ENCODE measurements at regions not wholly inside any gene's neighbourhood (a gene's known extent, or its start where the extent isn't known, plus 50 kb on each side); places are given as distances from the start of the nearest gene placed in this dataset.

DNA sequence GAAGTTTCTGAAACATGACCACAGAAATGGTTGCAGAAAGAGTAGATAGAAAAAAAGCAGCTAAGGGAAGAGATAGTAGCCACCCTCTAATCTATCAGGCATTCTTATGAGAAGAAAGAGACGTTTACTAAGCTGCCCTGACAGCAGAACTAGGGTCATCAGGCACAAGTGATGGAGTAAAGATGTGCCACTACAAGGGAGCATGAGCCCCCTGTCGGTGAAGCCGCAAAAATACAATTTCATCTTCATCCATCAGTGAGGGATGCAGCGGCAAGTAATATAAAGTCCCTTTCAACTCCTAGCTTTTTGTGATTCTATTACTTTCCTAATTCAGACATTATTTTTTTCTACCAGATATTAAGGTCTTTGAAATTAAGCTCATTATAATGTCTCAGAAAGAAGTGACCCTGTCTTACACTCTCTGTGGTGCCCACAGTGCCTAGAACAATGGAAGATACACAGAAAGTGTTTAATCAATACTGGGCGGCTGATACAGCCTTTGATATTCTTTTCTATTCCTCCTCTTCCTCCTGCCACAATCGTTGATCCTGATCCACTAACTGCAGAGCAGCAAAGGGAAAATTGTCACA is 651.6 kb downstream of the NTRK3 start:
- intact Hi-C loops (cut with DNase I, micrococcal nuclease): no loop called here
- no peaks in the 10 kb centered on the region for H3K9me3 ChIP-seq
- H3K36me3 ChIP-seq (ENCODE audit: low read depth): no peaks in the 10 kb centered on the region
- ATAC-seq (no peak), DNase-seq (no peak)
- H3K4me3 ChIP-seq: no peak overlapping the region
- TF ChIP-seq, protein P1, sequence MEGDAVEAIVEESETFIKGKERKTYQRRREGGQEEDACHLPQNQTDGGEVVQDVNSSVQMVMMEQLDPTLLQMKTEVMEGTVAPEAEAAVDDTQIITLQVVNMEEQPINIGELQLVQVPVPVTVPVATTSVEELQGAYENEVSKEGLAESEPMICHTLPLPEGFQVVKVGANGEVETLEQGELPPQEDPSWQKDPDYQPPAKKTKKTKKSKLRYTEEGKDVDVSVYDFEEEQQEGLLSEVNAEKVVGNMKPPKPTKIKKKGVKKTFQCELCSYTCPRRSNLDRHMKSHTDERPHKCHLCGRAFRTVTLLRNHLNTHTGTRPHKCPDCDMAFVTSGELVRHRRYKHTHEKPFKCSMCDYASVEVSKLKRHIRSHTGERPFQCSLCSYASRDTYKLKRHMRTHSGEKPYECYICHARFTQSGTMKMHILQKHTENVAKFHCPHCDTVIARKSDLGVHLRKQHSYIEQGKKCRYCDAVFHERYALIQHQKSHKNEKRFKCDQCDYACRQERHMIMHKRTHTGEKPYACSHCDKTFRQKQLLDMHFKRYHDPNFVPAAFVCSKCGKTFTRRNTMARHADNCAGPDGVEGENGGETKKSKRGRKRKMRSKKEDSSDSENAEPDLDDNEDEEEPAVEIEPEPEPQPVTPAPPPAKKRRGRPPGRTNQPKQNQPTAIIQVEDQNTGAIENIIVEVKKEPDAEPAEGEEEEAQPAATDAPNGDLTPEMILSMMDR (IDR thresholded peaks at IDR 0.05): no peak
- no peaks in the 10 kb centered on the region for H3K4me1 ChIP-seq (ENCODE audit: low read depth)

DNA sequence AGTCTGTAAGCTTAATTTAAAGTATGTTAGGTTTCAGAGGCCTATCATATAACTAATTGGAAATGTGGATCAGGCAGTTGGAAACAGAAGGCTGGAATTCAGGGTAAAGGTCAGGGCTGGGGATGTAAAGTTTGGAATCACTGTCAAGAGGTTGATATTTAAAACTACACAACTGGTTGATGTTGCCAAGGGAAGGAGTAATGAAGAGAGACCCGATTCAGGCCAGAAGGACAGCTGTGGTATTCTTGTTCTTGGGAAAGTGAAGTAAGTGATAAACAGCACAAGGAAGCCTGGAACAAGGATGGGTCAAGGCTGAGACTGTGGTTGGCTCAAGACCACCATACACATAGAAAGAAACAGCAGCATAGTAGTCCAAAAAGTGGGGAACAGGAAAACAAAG is 654.2 kb downstream of the NTRK3 start:
- no peak overlapping the region for H3K4me3 ChIP-seq
- intact Hi-C loops (cut with DNase I, micrococcal nuclease): no loop called here
- no peaks in the 10 kb centered on the region for H3K9me3 ChIP-seq
- ATAC-seq (no peak), DNase-seq (no peak)
- H3K4me1 ChIP-seq (ENCODE audit: low read depth): no peaks in the 10 kb centered on the region
- no peaks in the 10 kb centered on the region for H3K36me3 ChIP-seq (ENCODE audit: low read depth)
- TF ChIP-seq, protein P1 (IDR thresholded peaks at IDR 0.05): no peak

DNA sequence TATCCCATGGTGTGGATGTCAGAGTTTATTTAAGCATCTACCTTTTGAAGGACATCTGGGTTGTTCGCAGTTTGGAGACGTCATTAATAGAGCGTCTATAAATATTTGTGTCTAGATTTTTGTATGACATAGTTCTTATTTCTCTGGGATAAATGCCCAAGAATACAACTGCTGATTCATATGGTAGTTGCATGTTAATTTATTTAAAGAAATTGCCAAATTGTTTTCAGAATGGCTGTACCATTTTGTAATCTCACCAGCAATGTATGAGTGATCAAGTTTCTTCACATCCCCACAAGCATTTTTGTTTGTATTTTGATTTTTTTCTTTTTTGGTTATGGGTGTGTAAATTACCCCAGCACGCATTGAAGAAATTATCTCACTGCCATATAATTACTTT is 656.9 kb downstream of the NTRK3 start:
- DNase-seq: no peak
- intact Hi-C loops (cut with DNase I, micrococcal nuclease): no loop called here
- ATAC-seq: no peak
- no peaks in the 10 kb centered on the region for H3K4me1 ChIP-seq (ENCODE audit: low read depth)
- no peaks in the 10 kb centered on the region for H3K9me3 ChIP-seq
- no peaks in the 10 kb centered on the region for H3K36me3 ChIP-seq (ENCODE audit: low read depth)
- TF ChIP-seq, protein P1 (IDR thresholded peaks at IDR 0.05): no peak
- H3K4me3 ChIP-seq: no peak overlapping the region

DNA sequence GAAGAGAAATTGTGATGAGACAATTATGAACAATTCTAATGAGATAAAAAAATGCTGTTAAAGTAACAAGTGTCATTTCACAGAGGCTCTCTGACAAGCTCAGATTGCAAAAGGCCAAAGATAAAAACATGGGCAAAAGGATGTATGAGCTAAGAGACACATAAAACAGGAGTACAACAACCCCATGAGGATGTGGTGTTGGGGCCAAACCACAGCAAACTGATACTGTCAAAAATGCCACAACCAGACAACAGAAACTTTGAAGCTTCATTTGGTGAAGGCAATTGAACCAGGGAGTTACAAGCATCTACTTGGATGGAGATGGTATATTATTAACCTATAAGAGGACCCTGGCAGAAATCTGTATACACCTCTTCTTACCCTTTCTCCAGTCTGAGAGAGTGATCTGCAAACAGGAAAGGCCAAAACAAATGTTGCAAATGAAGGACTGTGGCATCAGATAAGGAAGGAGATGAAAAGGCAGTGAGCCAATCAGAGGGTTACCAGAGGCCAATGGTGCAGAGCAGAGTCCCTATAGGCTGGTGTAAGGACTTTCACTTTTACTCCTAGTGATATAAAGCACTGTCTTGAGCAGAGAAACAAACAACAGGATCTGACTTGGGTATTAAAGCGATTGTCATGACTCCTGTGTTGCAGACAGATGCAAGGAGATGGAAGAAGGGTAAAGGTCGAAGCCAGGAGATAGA is 659.0 kb downstream of the NTRK3 start:
- Histone ChIP-seq H3K4me1 (ENCODE audit: low read depth) (no peaks in the 10 kb centered on the region), H3K9me3 (no peaks in the 10 kb centered on the region), H3K36me3 (ENCODE audit: low read depth) (no peaks in the 10 kb centered on the region), H3K4me3 (no peak overlapping the region)
- TF ChIP-seq, protein P1 (IDR thresholded peaks at IDR 0.05): no peak
- peak; percentile 45 for ATAC-seq
- intact Hi-C loops (cut with DNase I, micrococcal nuclease): no loop called here
- DNase-seq: no peak

DNA sequence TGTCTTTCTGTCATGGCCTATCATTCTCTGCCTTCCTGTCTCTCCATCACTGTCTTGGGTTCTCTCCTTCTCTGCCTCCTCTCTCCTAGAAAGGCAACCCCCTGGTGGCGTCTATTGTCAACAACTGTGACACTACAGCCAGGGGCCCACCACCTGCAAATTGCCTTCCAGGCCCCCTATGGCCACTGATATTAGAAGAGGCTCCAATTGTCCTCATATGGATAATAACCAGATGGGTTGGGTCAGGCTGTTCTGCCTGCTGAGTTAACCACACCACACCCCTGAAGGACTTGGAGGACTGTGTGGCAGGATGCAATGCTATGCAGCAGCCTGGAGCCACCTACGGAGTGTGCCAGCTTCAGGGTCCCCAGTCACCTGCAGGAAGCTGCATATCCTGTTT is 665.0 kb downstream of the NTRK3 start:
- no peak for DNase-seq
- no peaks in the 10 kb centered on the region for H3K36me3 ChIP-seq (ENCODE audit: low read depth)
- intact Hi-C loops (cut with DNase I, micrococcal nuclease): no loop called here
- ATAC-seq: no peak
- H3K4me1 ChIP-seq (ENCODE audit: low read depth): no peaks in the 10 kb centered on the region
- TF ChIP-seq, protein P1 (IDR thresholded peaks at IDR 0.05): no peak
- H3K4me3 ChIP-seq: no peak overlapping the region
- no peaks in the 10 kb centered on the region for H3K9me3 ChIP-seq

Data from mucosa of descending colon (tissue), 3 donors.